ENCODE measurements at regions not wholly inside any gene's neighbourhood (a gene's known extent, or its start where the extent isn't known, plus 50 kb on each side); places are given as distances from the start of the nearest gene placed in this dataset.
"Not testable (repeated sequence)": the region's sequence is repeated elsewhere in the genome, so short reads cannot be mapped to it uniquely, and the experiment has no call there.

- DNase-seq; H3K9me3 Mint-ChIP-seq; H3K36me3 Mint-ChIP-seq (ENCODE audit: low read depth); H3K27ac Mint-ChIP-seq; H3K4me3 Mint-ChIP-seq: not testable (repeated sequence)
- H3K4me1 Mint-ChIP-seq (ENCODE audit: low read depth) = peaks cover 26% of the 10 kb centered on the region
- H3K27me3 Mint-ChIP-seq (ENCODE audit: insufficient read depth) = peaks cover 46% of the 10 kb centered on the region
- TF ChIP-seq, protein P1, sequence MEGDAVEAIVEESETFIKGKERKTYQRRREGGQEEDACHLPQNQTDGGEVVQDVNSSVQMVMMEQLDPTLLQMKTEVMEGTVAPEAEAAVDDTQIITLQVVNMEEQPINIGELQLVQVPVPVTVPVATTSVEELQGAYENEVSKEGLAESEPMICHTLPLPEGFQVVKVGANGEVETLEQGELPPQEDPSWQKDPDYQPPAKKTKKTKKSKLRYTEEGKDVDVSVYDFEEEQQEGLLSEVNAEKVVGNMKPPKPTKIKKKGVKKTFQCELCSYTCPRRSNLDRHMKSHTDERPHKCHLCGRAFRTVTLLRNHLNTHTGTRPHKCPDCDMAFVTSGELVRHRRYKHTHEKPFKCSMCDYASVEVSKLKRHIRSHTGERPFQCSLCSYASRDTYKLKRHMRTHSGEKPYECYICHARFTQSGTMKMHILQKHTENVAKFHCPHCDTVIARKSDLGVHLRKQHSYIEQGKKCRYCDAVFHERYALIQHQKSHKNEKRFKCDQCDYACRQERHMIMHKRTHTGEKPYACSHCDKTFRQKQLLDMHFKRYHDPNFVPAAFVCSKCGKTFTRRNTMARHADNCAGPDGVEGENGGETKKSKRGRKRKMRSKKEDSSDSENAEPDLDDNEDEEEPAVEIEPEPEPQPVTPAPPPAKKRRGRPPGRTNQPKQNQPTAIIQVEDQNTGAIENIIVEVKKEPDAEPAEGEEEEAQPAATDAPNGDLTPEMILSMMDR (IDR thresholded peaks at IDR 0.05) = peak; percentile 20; the same call in 1 of the 2 replicates
These were observed 491.2 kb downstream of the PRIM2 start for GRCh38 chr6:57808581-57808980.

GRCh38 chr6:57809454-57809853 lies 492.0 kb downstream of the PRIM2 start:
- Mint-ChIP-seq H3K27me3 (ENCODE audit: insufficient read depth) (peaks cover 46% of the 10 kb centered on the region), H3K4me1 (ENCODE audit: low read depth) (peaks cover 29% of the 10 kb centered on the region)
- not testable (repeated sequence) for H3K27ac Mint-ChIP-seq; DNase-seq; H3K4me3 Mint-ChIP-seq; H3K9me3 Mint-ChIP-seq; H3K36me3 Mint-ChIP-seq (ENCODE audit: low read depth)

DNA sequence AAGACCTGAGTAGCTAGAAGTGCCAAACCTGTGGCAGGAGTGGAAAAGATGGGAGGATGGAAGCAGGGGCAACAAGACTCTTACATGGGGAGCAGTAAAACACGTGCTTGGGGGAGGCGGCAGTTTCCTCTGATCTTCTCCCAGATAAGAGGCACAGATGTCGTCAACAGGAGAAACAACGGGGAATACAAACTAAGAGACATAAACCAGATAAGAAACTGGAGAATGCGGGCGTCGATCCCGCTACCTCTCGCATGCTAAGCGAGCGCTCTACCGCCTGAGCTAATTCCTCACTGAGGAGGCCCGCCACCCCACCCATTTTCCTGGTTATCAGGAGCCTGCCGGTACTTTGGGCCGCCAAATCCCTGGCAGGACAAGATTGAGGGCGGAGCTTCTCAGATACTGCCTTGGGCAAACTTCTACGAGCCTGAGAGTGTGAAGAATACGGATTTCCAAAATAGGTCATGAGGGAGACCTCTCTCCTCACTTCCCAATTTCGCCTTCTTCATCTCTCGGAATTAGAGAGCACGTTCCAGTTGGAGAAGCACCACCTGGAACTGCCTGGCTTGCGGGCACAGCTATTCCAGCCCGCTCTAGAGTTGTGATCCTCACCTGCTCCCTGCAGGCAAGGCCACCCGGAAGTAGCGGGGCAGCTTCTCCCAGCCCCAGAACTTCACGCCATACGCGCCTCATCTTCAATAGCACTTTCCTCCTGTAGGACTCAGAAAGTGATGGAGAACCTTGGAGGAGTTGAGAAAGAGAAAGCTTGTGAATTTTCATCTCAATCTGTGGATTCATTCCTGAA lies 496.0 kb downstream of the PRIM2 start:
- peaks cover 29% of the 10 kb centered on the region for H3K4me1 Mint-ChIP-seq (ENCODE audit: low read depth)
- peaks cover 37% of the 10 kb centered on the region for H3K27me3 Mint-ChIP-seq (ENCODE audit: insufficient read depth)
- not testable (repeated sequence) for H3K9me3 Mint-ChIP-seq; H3K27ac Mint-ChIP-seq; H3K36me3 Mint-ChIP-seq (ENCODE audit: low read depth)
- peak; percentile 79 for DNase-seq
- H3K4me3 Mint-ChIP-seq = peak overlapping the region; percentile 80

DNA sequence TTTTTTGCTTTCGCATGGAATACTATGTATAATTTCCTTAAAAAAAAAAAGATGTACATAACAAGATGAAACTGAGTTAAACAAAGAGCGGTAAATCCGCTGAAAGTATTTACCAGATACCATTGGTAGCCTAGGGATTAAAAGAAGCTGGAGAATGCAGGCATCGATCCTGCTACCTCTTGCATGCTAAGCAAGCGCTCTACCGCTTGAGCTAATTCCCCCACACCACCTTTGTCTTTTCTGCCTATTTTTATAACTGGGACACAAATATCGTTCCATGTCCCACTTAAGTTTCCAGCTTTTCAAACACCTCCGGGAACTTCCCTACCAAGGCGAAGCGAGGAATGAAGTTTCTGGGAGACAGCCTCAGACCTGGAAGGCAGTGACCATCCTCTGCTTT lies 498.4 kb downstream of the PRIM2 start:
- not testable (repeated sequence) for H3K27ac Mint-ChIP-seq; H3K9me3 Mint-ChIP-seq; H3K36me3 Mint-ChIP-seq (ENCODE audit: low read depth); DNase-seq
- Mint-ChIP-seq H3K4me1 (ENCODE audit: low read depth) (peaks cover 17% of the 10 kb centered on the region), H3K27me3 (ENCODE audit: insufficient read depth) (peaks cover 22% of the 10 kb centered on the region), H3K4me3 (peak overlapping the region; percentile 47; the same call in 1 of the 2 replicates)

DNA sequence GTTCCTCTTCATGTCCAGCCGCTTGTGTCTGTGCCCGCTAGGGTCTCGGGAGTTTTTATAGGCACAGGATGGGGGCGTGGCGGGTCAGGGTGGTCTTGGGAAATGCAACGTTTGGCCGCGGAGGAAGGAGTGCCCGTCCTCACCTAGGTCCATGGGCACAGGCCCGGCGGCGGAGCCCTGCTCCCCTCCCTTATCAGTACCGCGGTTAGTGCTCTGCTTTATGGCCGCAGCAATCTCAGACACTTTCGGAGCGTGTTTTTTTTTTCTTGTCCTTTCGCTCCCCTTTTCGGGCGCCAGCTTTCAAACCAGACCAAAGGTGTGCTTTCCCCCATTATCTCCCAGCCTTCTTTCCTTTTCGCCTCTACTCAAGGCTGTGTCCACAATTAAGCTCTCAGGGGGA lies 503.9 kb downstream of the PRIM2 start:
- not testable (repeated sequence) for DNase-seq; H3K9me3 Mint-ChIP-seq; H3K27ac Mint-ChIP-seq; H3K4me1 Mint-ChIP-seq (ENCODE audit: low read depth); H3K36me3 Mint-ChIP-seq (ENCODE audit: low read depth)
- Mint-ChIP-seq H3K4me3 (peak overlapping the region; percentile 69), H3K27me3 (ENCODE audit: insufficient read depth) (peaks cover 25% of the 10 kb centered on the region)

- H3K9me3 Mint-ChIP-seq; H3K36me3 Mint-ChIP-seq (ENCODE audit: low read depth); DNase-seq; H3K4me1 Mint-ChIP-seq (ENCODE audit: low read depth); H3K27ac Mint-ChIP-seq; H3K4me3 Mint-ChIP-seq: not testable (repeated sequence)
- H3K27me3 Mint-ChIP-seq (ENCODE audit: insufficient read depth) = peaks cover 28% of the 10 kb centered on the region
These were observed 505.0 kb downstream of the PRIM2 start for GRCh38 chr6:57822448-57822847.

DNA sequence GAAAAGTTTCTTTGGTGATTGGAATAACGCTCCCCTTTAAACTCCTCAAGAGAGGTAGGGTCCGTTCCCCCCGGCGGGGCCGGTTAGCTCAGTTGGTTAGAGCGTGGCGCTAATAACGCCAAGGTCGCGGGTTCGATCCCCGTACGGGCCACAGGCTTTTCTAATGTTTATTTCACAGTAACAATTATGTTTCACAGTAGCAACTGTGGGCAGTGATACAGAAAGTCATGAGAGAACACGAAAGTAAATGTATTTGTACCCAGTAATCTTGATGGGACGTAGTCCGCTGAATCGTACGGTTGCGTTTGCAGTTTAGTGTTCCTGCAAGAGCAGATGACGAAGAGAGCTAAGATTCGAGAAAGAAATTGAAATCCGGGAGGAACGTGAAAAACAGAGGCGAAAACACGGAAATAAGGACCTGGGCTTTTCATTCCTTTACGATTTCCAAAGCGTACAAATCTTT lies 505.5 kb downstream of the PRIM2 start:
- no peak overlapping the region for H3K27ac Mint-ChIP-seq
- TF ChIP-seq, protein P1 (IDR thresholded peaks at IDR 0.05) = no peak
- no peak overlapping the region for H3K4me3 Mint-ChIP-seq
- no peaks in the 10 kb centered on the region for H3K4me1 Mint-ChIP-seq (ENCODE audit: low read depth)
- peaks cover 4% of the 10 kb centered on the region; the same call in 1 of the 2 replicates for H3K36me3 Mint-ChIP-seq (ENCODE audit: low read depth)
- H3K27me3 Mint-ChIP-seq (ENCODE audit: insufficient read depth) = peaks cover 28% of the 10 kb centered on the region
- DNase-seq = peak; percentile 28
- H3K9me3 Mint-ChIP-seq = peaks cover 5% of the 10 kb centered on the region

DNA sequence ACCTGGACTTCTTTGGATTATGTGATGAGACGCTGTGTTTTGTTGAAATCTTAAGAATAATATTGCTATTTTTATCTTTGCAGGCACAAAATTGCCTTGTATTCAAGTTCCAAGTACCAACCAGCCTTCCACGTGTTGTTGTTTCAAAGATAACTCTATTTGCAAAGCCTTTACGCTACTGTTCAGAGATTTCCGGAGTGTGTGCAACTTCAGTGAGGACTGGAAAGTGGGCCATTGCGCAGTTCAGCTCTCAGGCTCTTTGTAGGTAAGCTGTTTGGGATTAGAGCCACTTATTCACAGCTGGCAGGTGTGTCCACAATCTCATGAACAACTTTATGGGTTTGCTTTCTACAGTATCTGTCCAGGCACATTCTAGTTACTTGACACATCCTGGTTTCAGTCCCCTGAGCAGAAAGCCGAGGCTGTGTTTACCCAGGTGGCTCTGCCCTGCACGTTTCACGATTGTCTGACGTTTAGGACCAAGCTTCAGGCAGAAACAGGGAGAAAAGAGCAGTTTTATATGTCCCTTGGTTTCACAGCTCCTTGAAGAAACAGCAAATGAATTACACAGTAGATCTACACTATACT lies 520.3 kb downstream of the PRIM2 start:
- not testable (repeated sequence) for H3K4me1 Mint-ChIP-seq (ENCODE audit: low read depth); H3K27ac Mint-ChIP-seq; DNase-seq; H3K4me3 Mint-ChIP-seq; H3K36me3 Mint-ChIP-seq (ENCODE audit: low read depth); H3K9me3 Mint-ChIP-seq
- H3K27me3 Mint-ChIP-seq (ENCODE audit: insufficient read depth) = peaks cover 19% of the 10 kb centered on the region

DNA sequence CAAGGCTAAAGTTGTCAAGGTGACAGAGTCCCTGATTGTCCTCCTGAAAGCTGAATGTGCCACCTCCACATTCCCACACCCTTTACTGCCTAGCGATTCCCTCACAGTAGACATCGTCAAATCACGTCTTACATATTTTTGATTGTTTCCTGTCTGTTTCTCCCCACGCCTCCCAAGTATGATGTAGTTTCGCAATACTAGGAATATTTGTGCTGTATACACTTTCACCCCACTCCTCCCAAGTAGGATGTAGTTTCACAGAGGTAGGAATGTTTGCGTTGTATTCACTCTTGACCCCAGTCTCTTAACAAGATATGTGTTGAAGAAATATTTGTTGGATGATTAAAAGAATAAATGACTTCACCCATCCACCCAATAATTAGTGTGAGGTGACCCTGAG lies 524.1 kb downstream of the PRIM2 start:
- H3K27me3 Mint-ChIP-seq (ENCODE audit: insufficient read depth) = peaks cover 18% of the 10 kb centered on the region
- H3K27ac Mint-ChIP-seq; H3K4me1 Mint-ChIP-seq (ENCODE audit: low read depth); H3K4me3 Mint-ChIP-seq; H3K9me3 Mint-ChIP-seq; DNase-seq; H3K36me3 Mint-ChIP-seq (ENCODE audit: low read depth): not testable (repeated sequence)

DNA sequence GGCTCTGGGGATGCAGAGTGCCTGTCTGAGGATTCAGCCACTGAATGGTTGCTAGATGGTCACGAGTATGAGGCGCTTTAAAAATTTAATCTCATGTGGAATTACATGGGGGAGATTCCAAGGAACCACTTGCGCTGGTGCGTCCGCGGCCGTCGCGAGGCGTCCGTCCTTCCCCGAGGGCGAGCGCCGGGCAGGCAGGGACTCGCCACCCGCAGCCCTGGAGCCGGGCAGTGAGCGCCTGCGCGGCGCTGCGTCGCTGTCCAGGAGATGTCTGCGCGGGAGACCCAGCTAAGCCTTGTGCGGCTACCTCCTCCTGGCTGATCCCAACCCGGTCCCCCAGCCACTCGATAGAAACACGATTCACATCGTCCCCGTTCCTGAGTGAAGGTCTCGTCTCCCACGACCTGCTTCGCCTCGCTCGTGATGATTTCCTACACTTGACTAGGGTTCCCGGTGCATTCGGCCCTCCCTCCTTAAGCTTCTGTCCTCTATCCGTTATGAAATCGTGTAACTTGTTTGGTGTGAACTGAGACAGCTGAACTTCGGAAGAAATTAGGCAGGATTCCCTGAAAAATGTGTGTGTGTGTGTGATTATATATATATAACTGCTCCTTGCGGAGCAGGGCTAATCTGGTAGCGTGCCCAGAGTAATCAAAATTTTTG lies 536.4 kb downstream of the PRIM2 start:
- H3K36me3 Mint-ChIP-seq (ENCODE audit: low read depth); H3K4me1 Mint-ChIP-seq (ENCODE audit: low read depth); DNase-seq; H3K27ac Mint-ChIP-seq; H3K9me3 Mint-ChIP-seq; H3K4me3 Mint-ChIP-seq: not testable (repeated sequence)
- peaks cover 20% of the 10 kb centered on the region for H3K27me3 Mint-ChIP-seq (ENCODE audit: insufficient read depth)

GRCh38 chr6:57860481-57861315 lies 543.3 kb downstream of the PRIM2 start:
- not testable (repeated sequence) for H3K4me3 Mint-ChIP-seq; DNase-seq; H3K36me3 Mint-ChIP-seq (ENCODE audit: low read depth); H3K9me3 Mint-ChIP-seq; H3K27ac Mint-ChIP-seq; H3K4me1 Mint-ChIP-seq (ENCODE audit: low read depth)
- H3K27me3 Mint-ChIP-seq (ENCODE audit: insufficient read depth) = peaks cover 24% of the 10 kb centered on the region

All from HFFc6 (cell line).